Lower lobe of right lung (tissue), 2 donors: ENCODE measurements at regions not wholly inside any gene's neighbourhood (a gene's known extent, or its start where the extent isn't known, plus 50 kb on each side); places are given as distances from the start of the nearest gene placed in this dataset.
"Not testable (repeated sequence)": the region's sequence is repeated elsewhere in the genome, so short reads cannot be mapped to it uniquely, and the experiment has no call there.

Source experiments
- ATAC-seq, 2 donors: fragments of 200-7000 bp; cut with Tn5 transposase; one replicate each; pipeline ENCODE4 v1.9.1; 2020 to 2022; ENCODE audit warnings: mild to moderate bottlenecking in 2 of 2, moderate library complexity in 2 of 2
- DNase-seq: peaks from one replicate; pipeline ENCODE4 v3.0.0-alpha.2; 2020
- H3K27ac ChIP-seq: fragments of 200-600 bp; one replicate; pipeline ENCODE4 v1.8.0; 2022
- H3K27me3 ChIP-seq: fragments of 200-600 bp; one replicate; pipeline ENCODE4 v1.8.0; 2022; ENCODE audit warnings: low read depth
- H3K36me3 ChIP-seq: fragments of 200-600 bp; one replicate; pipeline ENCODE4 v1.8.0; 2022; ENCODE audit warnings: mild to moderate bottlenecking
- H3K4me1 ChIP-seq: fragments of 200-600 bp; one replicate; pipeline ENCODE4 v1.8.0; 2022
- H3K4me3 ChIP-seq: fragments of 200-600 bp; one replicate; pipeline ENCODE4 v1.8.0; 2022; ENCODE audit warnings: mild to moderate bottlenecking
- H3K9me3 ChIP-seq: fragments of 200-600 bp; one replicate; pipeline ENCODE4 v1.8.0; 2022
- intact Hi-C: fragments of 100-400 bp; cut with DNase I; formaldehyde crosslinking; loops from one replicate; pipeline ENCODE4 v1.11.0; 2022
- TF ChIP-seq, protein P1 (sequence below): fragments of 200-600 bp; IDR thresholded peaks from one replicate; pipeline ENCODE4 v1.8.0; 2022; ENCODE audit warnings: antibody characterized with exemption, mild to moderate bottlenecking
- donor health status: DM: no; HTN: yes; CAD: no; lungs with severe emphysema.

- ATAC-seq: no peak
- no peaks in the 10 kb centered on the region for H3K9me3 ChIP-seq
- H3K4me3 ChIP-seq: no peak overlapping the region
- TF ChIP-seq, protein P1, sequence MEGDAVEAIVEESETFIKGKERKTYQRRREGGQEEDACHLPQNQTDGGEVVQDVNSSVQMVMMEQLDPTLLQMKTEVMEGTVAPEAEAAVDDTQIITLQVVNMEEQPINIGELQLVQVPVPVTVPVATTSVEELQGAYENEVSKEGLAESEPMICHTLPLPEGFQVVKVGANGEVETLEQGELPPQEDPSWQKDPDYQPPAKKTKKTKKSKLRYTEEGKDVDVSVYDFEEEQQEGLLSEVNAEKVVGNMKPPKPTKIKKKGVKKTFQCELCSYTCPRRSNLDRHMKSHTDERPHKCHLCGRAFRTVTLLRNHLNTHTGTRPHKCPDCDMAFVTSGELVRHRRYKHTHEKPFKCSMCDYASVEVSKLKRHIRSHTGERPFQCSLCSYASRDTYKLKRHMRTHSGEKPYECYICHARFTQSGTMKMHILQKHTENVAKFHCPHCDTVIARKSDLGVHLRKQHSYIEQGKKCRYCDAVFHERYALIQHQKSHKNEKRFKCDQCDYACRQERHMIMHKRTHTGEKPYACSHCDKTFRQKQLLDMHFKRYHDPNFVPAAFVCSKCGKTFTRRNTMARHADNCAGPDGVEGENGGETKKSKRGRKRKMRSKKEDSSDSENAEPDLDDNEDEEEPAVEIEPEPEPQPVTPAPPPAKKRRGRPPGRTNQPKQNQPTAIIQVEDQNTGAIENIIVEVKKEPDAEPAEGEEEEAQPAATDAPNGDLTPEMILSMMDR: no peak
- intact Hi-C loops: no loop called here
- no peak overlapping the region for H3K27ac ChIP-seq
- H3K36me3 ChIP-seq: no peaks in the 10 kb centered on the region
- DNase-seq: no peak
- H3K27me3 ChIP-seq: no peaks in the 10 kb centered on the region
- no peaks in the 10 kb centered on the region for H3K4me1 ChIP-seq
These were observed 203.3 kb upstream of the PCDH18 start for GRCh38 chr4:137735561-137736104.

DNA sequence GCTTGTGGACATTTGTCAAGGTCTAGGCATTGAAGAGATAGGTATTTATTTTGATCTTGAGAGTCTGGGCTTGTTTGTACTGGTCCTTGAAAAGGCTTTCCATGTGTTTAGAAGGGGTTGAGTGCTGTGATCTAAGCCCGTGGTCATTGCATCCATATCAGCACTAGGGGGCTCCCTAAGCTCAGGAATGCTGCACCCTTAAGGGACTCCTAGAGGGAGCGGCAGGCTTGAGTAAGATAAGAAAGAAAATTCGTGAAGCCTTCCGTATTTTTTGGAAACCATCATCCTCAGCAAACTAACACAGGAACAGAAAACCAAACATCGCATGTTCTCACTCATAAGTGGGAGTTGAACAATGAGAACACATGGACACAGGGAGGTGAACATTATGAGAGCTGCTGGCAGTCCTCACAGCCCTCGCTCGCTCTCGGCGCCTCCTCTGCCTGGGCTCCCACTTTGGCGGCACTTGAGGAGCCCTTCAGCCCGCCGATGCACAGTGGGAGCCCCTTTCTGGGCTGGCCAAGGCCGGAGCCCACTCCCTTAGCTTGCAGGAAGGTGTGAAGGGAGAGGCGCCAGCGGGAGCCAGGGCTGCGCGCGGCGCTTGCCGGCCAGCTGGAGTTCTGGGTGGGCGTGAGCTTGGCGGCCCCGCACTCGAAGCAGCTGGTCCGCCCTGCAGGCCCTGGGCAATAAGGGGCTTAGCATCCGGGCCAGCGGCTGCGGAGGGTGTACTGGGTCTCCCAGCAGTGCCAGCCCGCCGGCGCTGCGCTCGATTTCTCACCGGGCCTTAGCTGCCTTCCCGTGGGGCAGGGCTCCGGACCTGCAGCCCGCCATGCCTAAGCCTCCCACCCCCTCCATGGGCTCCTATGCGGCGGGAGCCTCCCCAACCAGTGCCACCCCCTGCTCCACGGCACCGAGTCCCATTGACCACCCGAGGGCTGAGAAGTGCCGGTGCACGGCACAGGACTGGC lies 201.2 kb upstream of the PCDH18 start:
- peak; percentile 90 to 97 for ATAC-seq
- DNase-seq: not testable (repeated sequence)

GRCh38 chr4:137722910-137723309 lies 190.6 kb upstream of the PCDH18 start:
- TF ChIP-seq, protein P1: no peak
- Histone ChIP-seq H3K27ac (no peak overlapping the region), H3K27me3 (no peaks in the 10 kb centered on the region), H3K36me3 (no peaks in the 10 kb centered on the region), H3K4me3 (no peak overlapping the region), H3K4me1 (no peaks in the 10 kb centered on the region), H3K9me3 (no peaks in the 10 kb centered on the region)
- ATAC-seq (no peak), DNase-seq (no peak)
- intact Hi-C loops: no loop called here

More for the DNA sequence above, 201.2 kb upstream of the PCDH18 start:
- H3K9me3 ChIP-seq, H3K4me3 ChIP-seq, H3K4me1 ChIP-seq, H3K27ac ChIP-seq, H3K36me3 ChIP-seq, intact Hi-C loops, H3K27me3 ChIP-seq: not testable (repeated sequence)
- TF ChIP-seq, protein P1: peak; percentile 41

DNA sequence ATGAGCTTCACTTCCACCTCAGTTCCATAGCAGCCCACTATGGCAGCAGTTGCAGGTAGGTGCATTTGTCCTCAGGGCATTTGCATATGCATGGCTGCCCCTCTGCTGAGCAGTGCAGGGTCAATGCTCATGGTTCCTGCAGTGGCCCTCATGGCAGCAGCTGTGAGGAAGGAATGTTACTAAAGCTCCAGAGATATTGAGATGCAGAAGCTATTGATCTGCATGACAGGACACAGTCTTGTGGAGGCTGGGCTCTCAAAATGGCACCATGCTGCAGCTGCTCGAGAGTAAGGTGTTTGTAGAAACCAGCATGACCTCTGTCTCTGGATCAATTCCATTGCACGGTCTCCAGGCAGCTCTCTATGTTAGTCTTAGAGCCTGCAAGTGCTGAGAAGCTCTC lies 179.2 kb upstream of the PCDH18 start:
- DNase-seq: no peak
- H3K36me3 ChIP-seq: no peaks in the 10 kb centered on the region
- H3K4me1 ChIP-seq: no peaks in the 10 kb centered on the region
- H3K9me3 ChIP-seq: no peaks in the 10 kb centered on the region
- TF ChIP-seq, protein P1: no peak
- no peak for ATAC-seq
- no peak overlapping the region for H3K4me3 ChIP-seq
- no peak overlapping the region for H3K27ac ChIP-seq
- H3K27me3 ChIP-seq: no peaks in the 10 kb centered on the region
- intact Hi-C loops: no loop called here

- H3K4me3 ChIP-seq: no peak overlapping the region
- H3K4me1 ChIP-seq: peaks cover 9% of the 10 kb centered on the region
- intact Hi-C loops: no loop called here
- no peaks in the 10 kb centered on the region for H3K9me3 ChIP-seq
- H3K36me3 ChIP-seq: no peaks in the 10 kb centered on the region
- TF ChIP-seq, protein P1: no peak
- DNase-seq (no peak), ATAC-seq (no peak)
- H3K27ac ChIP-seq: no peak overlapping the region
- no peaks in the 10 kb centered on the region for H3K27me3 ChIP-seq
These were observed 175.3 kb upstream of the PCDH18 start for GRCh38 chr4:137707626-137708025.
